SKM-1 treated with dmso at 0.1 percent for 144 hours (cell line): ENCODE measurements at regions not wholly inside any gene's neighbourhood (a gene's known extent, or its start where the extent isn't known, plus 50 kb on each side); places are given as distances from the start of the nearest gene placed in this dataset.

Source experiments
- DNase-seq: peaks from one replicate; lab custom pipeline; 2025; ENCODE audit not compliant: unreplicated experiment; lab: John Stamatoyannopoulos, UW

- DNase-seq = no peak
These were observed 208.4 kb downstream of the MYLK4 start for GRCh38 chr6:2542101-2542857.

DNA sequence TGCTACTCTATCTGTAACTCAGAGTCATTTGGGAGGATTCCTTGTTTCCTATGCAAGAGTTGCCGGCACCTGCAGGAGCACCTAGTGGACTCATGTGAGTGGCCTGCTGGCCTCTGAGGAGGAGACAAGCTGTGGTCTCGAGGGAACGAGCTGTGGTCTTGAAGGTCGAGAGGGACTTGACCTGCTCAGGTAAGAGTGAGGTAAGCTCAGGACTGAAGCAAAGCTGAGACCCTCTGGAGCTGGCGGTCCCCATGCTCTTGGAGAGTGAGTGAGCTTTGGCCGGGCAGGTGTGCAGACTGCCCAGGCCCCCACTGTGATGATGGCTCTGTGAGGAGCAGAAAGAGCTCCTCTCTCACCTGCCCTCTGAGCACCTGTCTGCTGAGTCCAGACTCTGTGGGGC, 214.3 kb downstream of the MYLK4 start:
- no peak for DNase-seq

- no peak for DNase-seq
These were observed 215.2 kb downstream of the MYLK4 start for GRCh38 chr6:2535506-2535905.

- DNase-seq = no peak
These were observed 216.2 kb downstream of the MYLK4 start for GRCh38 chr6:2534406-2535042.

DNA sequence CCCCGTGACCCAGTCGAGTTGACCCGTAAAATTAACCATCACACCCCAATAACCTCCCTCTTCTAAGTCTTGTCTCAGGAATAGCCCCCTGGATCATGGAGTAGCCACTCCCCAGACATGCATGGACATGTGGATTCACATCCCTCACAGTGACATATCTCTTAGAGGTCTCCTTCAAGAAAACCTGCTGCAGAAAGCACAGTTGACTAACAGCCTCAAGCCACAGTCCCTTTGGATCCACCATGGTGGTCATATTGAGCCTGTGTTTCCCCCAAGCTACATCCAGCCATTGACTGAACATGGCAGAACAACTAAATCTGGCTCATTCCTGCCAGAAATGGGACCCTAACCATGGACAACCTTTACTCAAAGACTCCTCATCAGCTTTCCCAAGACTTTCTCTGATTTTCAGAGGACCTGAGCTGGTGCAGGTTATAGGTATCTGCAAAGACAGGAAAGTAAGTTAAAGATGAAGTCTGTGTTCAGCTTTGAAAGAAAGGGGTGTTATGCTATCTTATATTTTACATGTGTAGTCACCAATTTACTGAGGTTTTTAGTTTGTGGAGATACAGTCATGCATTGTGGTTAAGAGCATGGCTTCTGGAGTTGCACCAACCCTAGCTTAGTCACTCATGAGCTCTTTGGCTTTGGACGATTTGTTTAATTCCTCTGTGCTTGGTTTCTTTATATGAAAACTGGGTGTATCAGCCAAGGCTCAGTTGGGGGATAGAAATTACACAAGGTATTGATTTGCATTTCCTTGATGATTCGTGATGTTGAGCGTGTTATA, 219.1 kb downstream of the MYLK4 start:
- DNase-seq = no peak

DNA sequence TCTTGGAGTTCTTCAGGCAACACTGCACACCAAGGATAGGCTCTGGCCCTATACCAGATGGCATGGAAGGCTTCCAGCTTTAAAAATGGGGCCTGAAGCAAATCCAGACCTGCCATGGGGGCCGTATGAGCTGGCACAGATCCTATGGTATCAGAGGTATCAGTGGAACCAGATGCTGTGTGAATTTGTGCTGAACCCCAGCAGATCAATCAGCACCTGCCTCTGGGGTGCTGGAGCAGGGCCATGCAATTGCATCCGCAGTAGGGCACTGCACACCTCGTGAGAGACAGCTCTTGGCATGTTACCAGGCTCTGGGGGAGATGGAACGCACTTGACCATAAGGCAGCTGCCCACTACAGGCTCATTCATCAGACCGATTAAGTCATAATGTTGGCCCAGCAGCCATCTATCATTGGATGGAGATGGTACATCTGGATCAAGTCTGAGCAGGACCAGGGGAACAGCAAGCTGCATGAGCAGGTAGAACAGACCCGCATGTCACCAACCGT, 221.5 kb downstream of the MYLK4 start:
- no peak for DNase-seq

- DNase-seq = no peak
These were observed 222.6 kb downstream of the MYLK4 start for GRCh38 chr6:2528156-2528555.

DNA sequence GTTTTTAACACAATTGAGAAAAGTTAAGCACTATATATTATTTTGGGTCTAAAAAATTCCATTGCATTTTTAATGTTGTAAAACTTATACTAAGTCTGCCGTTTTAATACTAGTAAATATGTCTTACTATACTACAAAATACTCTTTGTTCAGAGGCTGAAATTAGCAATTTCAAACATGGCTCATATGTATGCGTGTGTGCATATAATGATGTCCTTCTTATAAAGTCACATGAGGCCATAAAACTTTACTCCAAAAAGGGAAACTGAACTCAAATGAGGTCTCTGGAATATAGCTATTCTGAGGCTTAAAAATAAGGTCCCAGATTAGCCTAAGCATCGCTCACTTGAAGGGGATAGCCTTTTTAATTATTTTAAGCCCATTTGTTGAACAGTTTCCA, 224.0 kb downstream of the MYLK4 start:
- DNase-seq = no peak

DNA sequence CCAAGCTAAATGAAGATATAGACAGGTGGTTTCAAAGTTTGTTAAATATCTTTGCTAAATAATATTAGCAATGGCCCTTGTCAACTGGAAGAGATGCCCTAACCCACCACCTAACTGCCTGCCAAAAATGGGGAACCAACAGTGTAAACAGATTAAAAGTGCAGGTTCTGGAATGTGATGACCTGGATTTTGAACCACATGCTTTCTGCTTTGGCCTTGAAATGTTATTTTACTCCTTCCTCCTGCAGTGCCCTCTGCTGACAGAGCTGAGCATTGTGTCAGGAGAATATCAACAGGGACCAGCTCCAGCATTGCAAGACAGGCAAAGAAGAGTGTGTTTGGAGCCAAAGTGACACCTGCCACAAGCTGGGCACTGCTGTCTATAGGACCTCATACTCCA, 226.6 kb downstream of the MYLK4 start:
- peak; percentile 30 for DNase-seq

DNA sequence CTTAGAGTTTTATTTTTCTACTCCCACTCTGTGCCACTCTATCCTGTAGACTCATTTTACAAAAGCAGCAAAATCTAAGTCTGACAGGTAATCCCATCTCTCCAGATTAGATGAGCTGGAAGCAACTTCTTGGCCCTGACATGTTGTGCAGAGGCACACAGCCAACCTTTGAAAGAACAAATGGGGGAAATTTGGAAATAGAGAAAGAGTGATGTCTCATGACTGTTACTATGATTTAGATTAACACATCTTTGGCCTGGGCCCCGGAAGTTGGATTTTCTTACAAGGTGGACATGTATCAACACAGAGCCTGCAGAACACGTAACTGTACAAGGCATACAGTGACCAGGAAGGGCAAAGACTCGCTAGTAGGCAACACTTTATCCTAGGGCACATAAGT, 227.7 kb downstream of the MYLK4 start:
- DNase-seq = no peak

DNA sequence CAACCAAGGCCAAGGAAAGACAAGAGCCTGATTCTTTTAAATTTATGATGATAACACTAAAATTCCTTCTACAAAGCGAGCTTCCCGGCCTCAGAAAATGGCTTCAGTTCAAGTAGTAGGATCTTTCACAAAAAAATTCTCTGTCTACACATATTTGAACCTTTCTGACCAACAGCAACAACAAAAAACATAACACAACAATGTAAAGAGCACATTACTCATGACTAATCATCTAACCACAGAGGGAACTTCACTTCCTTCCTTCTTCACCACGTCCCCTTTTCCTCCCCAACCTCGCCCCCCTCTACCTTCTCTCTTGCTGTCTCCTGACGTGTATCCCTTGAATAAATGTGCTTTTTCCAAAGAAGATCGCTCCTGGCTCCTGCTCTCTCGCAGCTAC, 228.2 kb downstream of the MYLK4 start:
- peak; percentile 72 for DNase-seq

- DNase-seq = no peak
These were observed 232.8 kb downstream of the MYLK4 start for GRCh38 chr6:2517855-2518473.

GRCh38 chr6:2517401-2517800, 233.3 kb downstream of the MYLK4 start:
- no peak for DNase-seq

DNA sequence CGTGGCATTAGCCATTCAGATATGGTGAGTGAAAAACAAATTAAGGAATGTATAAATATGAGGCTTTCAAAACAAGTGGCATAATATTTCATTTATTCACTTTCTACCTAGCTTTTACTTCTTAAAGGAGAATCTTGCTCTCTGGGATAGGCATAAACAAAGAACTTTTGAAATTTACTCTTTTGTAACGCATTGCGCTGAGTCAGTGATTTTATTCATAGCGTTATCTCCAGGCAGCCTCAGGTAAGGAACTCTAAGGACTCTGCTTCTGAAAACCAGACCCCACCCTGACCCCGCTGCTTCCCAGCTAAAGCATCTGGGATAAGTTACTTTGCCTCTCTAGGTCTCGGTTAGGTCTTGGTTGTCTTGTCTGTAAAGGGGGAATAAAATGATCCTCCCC, 234.7 kb downstream of the MYLK4 start:
- no peak for DNase-seq

DNA sequence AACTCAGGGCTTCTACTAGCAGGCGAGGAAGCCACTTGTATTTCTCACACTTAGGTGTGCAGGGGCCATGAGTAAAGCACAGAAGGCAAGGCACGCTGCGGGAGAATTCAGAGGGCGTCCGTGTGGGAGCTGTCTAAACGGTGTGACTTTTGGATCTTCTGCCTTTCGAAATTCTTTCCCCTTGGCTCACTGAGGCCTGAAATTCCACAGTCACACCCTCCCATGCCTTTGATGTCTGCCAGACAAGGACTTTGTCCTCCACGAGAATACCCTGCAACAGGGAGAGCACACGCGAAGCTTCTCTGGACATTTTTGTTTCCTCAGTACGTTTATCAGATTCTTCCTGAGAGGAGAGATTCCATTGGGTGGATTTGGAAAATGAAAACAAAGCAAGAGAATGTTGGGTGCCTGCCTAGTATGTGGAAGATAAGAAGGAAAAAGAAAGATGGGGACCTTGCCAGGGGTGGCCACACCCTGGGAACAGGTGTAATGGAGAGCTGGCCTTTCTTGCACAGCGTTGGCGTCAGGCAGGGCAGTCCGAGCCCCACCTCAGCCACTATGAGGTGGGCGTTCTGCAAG, 235.7 kb downstream of the MYLK4 start:
- no peak for DNase-seq

GRCh38 chr6:2512802-2513201, 237.9 kb downstream of the MYLK4 start:
- DNase-seq = no peak

DNA sequence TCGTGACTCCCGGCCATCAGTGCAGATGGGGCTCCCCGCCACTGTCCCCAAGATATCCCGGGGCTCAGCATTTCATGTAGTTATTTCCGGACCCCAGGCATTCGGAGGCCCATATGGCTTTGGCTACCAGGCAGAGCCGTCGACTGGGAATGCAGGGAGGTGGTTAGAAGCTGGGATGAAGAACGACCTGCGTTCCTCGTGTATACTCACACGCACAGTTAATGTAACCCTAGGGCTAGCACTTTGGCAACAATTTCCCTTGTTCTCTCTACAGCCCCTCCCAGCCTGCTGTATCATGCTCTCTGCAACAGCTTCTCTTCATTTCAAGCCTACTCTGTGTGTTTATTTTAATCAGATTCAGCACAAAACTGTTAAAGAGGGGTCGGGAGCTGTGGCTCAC, 240.4 kb downstream of the MYLK4 start:
- no peak for DNase-seq

- DNase-seq = no peak
These were observed 241.0 kb downstream of the MYLK4 start for GRCh38 chr6:2509711-2510110.

DNA sequence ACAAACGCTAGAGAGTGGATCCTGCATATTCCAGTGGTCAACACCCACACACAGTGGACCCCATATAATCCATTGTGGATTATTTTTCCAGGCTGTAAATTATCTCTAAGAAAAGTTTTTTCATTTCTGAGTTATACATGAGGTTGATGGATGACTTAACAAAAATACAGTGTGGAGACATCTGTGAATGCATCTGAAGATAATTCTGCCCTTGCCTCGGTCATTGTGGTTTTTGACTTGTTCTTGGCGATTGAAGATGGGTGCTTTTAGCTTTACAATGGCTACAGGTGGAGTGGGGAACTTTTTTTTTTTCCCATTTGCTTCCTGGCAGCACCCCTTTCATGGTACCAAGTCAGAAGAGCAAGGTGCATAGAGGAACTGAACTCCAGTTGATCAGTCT, 242.7 kb downstream of the MYLK4 start:
- DNase-seq = no peak

- no peak for DNase-seq
These were observed 243.1 kb downstream of the MYLK4 start for GRCh38 chr6:2507521-2508037.

GRCh38 chr6:2507016-2507415, 243.7 kb downstream of the MYLK4 start:
- DNase-seq = no peak
